Astrocyte of the cerebellum (primary cell): ENCODE measurements at regions not wholly inside any gene's neighbourhood (a gene's known extent, or its start where the extent isn't known, plus 50 kb on each side); places are given as distances from the start of the nearest gene placed in this dataset.

ENCODE experiments used
- DNase-seq: peaks from one replicate; pipeline ENCODE4 v3.0.0-alpha.2; 2011; ENCODE audit warnings: low read depth
- H3K4me3 ChIP-seq: 2 replicates; pipeline ENCODE4 v1.5.1; 2011; ENCODE audit warnings: mild to moderate bottlenecking, low read depth, low read length, moderate library complexity
- CTCF ChIP-seq: IDR thresholded peaks from 2 replicates; pipeline ENCODE4 v1.5.1; 2012; ENCODE audit warnings: low read length, low read depth, moderate library complexity, mild to moderate bottlenecking; ENCODE audit errors: missing control alignments
- in situ Hi-C: cut with HindIII; loops from 2 replicates; pipeline ENCODE4 v1.10.0; 2017; ENCODE audit warnings: low sequenced_read_pairs

GRCh38 chr6:126701676-126702560, 362.0 kb downstream of the CENPW start:
- peak; percentile 3 for DNase-seq
- in situ Hi-C loops = no loop called here
- no peak overlapping the region for H3K4me3 ChIP-seq
- TF ChIP-seq CTCF = no peak

- no peak for DNase-seq
- H3K4me3 ChIP-seq = no peak overlapping the region
- in situ Hi-C loops = no loop called here
- TF ChIP-seq CTCF = no peak
Observed at GRCh38 chr6:126716032-126716431, 376.1 kb downstream of the CENPW start.

GRCh38 chr6:126716826-126717509, 377.1 kb downstream of the CENPW start:
- in situ Hi-C loops = no loop called here
- TF ChIP-seq CTCF = no peak
- H3K4me3 ChIP-seq = no peak overlapping the region
- no peak for DNase-seq

DNA sequence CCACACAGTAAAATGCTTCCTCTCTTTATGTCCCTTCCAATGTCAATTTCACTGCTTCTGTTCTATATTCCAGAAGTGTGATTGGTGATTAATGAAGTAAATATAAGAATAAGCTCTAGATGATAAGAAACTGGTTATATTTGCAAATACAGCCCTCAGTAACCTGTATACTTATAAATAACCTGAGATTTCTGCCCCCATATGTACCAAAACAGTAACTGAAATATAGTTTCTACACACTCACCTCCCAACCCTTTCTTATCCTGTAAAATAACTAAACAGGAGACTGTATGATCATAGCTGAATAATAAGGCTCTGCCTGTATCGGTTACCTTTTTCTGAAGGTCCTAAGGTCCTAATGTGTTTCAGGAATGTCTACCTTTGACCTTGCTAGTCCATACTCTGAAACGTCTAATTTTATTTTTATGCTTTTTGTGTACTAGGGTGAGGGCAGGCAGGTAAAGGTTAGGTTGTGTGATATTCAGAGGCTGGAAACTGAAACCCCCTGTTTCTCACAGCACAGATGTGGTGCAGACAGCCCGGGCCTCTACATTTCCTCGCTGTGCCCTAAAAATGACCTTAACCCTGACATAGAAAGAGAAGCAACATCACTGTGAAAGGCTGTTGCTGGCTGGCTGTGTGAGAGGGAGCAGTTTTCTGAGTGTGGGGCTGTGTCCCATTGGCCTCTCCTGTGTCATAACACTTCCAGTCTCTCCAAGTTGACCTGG, 378.8 kb downstream of the CENPW start:
- no peak for DNase-seq
- no peak overlapping the region for H3K4me3 ChIP-seq
- TF ChIP-seq CTCF = no peak
- in situ Hi-C loops = no loop called here

DNA sequence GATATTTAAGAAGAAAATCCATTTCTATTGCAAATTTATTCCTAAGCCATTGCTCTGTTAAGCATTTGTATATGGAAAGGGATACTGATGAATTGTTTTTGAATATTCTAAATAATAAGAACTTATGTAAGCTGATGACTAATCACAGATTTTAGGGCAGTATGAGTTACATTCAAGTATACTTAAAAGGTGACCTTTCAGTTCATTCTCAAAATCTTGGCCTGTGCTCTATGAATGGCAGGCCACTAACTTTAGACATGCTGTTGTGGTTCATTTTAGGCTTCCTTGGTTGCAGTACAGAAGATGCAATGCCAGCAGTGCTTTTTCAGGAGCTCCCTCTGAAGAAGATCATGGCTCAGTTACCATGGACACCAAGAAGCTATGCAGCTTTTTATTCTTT, 380.4 kb downstream of the CENPW start:
- in situ Hi-C loops = no loop called here
- no peak for DNase-seq
- no peak for TF ChIP-seq CTCF
- no peak overlapping the region for H3K4me3 ChIP-seq

- peak; percentile 45 for DNase-seq
- in situ Hi-C loops = no loop called here
- no peak overlapping the region for H3K4me3 ChIP-seq
- TF ChIP-seq CTCF = no peak
Observed at GRCh38 chr6:126721581-126722160, 381.8 kb downstream of the CENPW start.
